ENCODE measurements at regions not wholly inside any gene's neighbourhood (a gene's known extent, or its start where the extent isn't known, plus 50 kb on each side); places are given as distances from the start of the nearest gene placed in this dataset.

- Mint-ChIP-seq H3K27me3 (ENCODE audit: unreplicated experiment) (no peaks in the 10 kb centered on the region), H3K9me3 (ENCODE audit: unreplicated experiment) (no peaks in the 10 kb centered on the region), H3K27ac (ENCODE audit: unreplicated experiment) (no peak overlapping the region), H3K4me1 (ENCODE audit: unreplicated experiment) (no peaks in the 10 kb centered on the region), H3K4me3 (ENCODE audit: unreplicated experiment) (no peak overlapping the region), H3K36me3 (ENCODE audit: low read depth, unreplicated experiment) (no peaks in the 10 kb centered on the region)
- TF ChIP-seq, protein P1, sequence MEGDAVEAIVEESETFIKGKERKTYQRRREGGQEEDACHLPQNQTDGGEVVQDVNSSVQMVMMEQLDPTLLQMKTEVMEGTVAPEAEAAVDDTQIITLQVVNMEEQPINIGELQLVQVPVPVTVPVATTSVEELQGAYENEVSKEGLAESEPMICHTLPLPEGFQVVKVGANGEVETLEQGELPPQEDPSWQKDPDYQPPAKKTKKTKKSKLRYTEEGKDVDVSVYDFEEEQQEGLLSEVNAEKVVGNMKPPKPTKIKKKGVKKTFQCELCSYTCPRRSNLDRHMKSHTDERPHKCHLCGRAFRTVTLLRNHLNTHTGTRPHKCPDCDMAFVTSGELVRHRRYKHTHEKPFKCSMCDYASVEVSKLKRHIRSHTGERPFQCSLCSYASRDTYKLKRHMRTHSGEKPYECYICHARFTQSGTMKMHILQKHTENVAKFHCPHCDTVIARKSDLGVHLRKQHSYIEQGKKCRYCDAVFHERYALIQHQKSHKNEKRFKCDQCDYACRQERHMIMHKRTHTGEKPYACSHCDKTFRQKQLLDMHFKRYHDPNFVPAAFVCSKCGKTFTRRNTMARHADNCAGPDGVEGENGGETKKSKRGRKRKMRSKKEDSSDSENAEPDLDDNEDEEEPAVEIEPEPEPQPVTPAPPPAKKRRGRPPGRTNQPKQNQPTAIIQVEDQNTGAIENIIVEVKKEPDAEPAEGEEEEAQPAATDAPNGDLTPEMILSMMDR (IDR thresholded peaks at IDR 0.05; ENCODE audit: unreplicated experiment), result no peak
- DNase-seq (ENCODE audit: low spot score), result no peak
Measured at GRCh38 chr10:9656996-9657395, 1360.7 kb upstream of the CELF2 start.

GRCh38 chr10:9657530-9657929, 1360.1 kb upstream of the CELF2 start:
- Mint-ChIP-seq H3K27ac (ENCODE audit: unreplicated experiment) (no peak overlapping the region), H3K4me1 (ENCODE audit: unreplicated experiment) (no peaks in the 10 kb centered on the region), H3K36me3 (ENCODE audit: low read depth, unreplicated experiment) (no peaks in the 10 kb centered on the region), H3K4me3 (ENCODE audit: unreplicated experiment) (no peak overlapping the region), H3K27me3 (ENCODE audit: unreplicated experiment) (no peaks in the 10 kb centered on the region), H3K9me3 (ENCODE audit: unreplicated experiment) (no peaks in the 10 kb centered on the region)
- no peak for DNase-seq (ENCODE audit: low spot score)
- TF ChIP-seq, protein P1 (IDR thresholded peaks at IDR 0.05; ENCODE audit: unreplicated experiment), result no peak

GRCh38 chr10:9668411-9668810, 1349.3 kb upstream of the CELF2 start:
- H3K36me3 Mint-ChIP-seq (ENCODE audit: low read depth, unreplicated experiment), result no peaks in the 10 kb centered on the region

GRCh38 chr10:9670911-9671310, 1346.8 kb upstream of the CELF2 start:
- no peaks in the 10 kb centered on the region for H3K4me1 Mint-ChIP-seq (ENCODE audit: unreplicated experiment)
- no peak for DNase-seq (ENCODE audit: low spot score)
- TF ChIP-seq, protein P1 (IDR thresholded peaks at IDR 0.05; ENCODE audit: unreplicated experiment), result no peak
- H3K27ac Mint-ChIP-seq (ENCODE audit: unreplicated experiment), result no peak overlapping the region
- H3K9me3 Mint-ChIP-seq (ENCODE audit: unreplicated experiment), result no peaks in the 10 kb centered on the region
- no peaks in the 10 kb centered on the region for H3K27me3 Mint-ChIP-seq (ENCODE audit: unreplicated experiment)
- H3K4me3 Mint-ChIP-seq (ENCODE audit: unreplicated experiment), result no peak overlapping the region
- no peaks in the 10 kb centered on the region for H3K36me3 Mint-ChIP-seq (ENCODE audit: low read depth, unreplicated experiment)

More at GRCh38 chr10:9668411-9668810, 1349.3 kb upstream of the CELF2 start:
- Mint-ChIP-seq H3K27ac (ENCODE audit: unreplicated experiment) (no peak overlapping the region), H3K4me3 (ENCODE audit: unreplicated experiment) (no peak overlapping the region), H3K4me1 (ENCODE audit: unreplicated experiment) (no peaks in the 10 kb centered on the region), H3K27me3 (ENCODE audit: unreplicated experiment) (no peaks in the 10 kb centered on the region), H3K9me3 (ENCODE audit: unreplicated experiment) (no peaks in the 10 kb centered on the region)
- TF ChIP-seq, protein P1 (IDR thresholded peaks at IDR 0.05; ENCODE audit: unreplicated experiment), result no peak
- DNase-seq (ENCODE audit: low spot score), result no peak

- Mint-ChIP-seq H3K27me3 (ENCODE audit: unreplicated experiment) (no peaks in the 10 kb centered on the region), H3K9me3 (ENCODE audit: unreplicated experiment) (no peaks in the 10 kb centered on the region), H3K4me3 (ENCODE audit: unreplicated experiment) (no peak overlapping the region), H3K4me1 (ENCODE audit: unreplicated experiment) (no peaks in the 10 kb centered on the region), H3K27ac (ENCODE audit: unreplicated experiment) (no peak overlapping the region), H3K36me3 (ENCODE audit: low read depth, unreplicated experiment) (peaks cover 6% of the 10 kb centered on the region)
- TF ChIP-seq, protein P1 (IDR thresholded peaks at IDR 0.05; ENCODE audit: unreplicated experiment), result no peak
- no peak for DNase-seq (ENCODE audit: low spot score)
Measured at GRCh38 chr10:9681655-9682054, 1336.0 kb upstream of the CELF2 start.
